NCI-H1417 treated with DMSO at 0.1 percent for 48 hours (cell line): ENCODE measurements at regions not wholly inside any gene's neighbourhood (a gene's known extent, or its start where the extent isn't known, plus 50 kb on each side); places are given as distances from the start of the nearest gene placed in this dataset.

Source experiments
- DNase-seq: peaks from one replicate; lab custom pipeline; 2025; lab: John Stamatoyannopoulos, UW

DNA sequence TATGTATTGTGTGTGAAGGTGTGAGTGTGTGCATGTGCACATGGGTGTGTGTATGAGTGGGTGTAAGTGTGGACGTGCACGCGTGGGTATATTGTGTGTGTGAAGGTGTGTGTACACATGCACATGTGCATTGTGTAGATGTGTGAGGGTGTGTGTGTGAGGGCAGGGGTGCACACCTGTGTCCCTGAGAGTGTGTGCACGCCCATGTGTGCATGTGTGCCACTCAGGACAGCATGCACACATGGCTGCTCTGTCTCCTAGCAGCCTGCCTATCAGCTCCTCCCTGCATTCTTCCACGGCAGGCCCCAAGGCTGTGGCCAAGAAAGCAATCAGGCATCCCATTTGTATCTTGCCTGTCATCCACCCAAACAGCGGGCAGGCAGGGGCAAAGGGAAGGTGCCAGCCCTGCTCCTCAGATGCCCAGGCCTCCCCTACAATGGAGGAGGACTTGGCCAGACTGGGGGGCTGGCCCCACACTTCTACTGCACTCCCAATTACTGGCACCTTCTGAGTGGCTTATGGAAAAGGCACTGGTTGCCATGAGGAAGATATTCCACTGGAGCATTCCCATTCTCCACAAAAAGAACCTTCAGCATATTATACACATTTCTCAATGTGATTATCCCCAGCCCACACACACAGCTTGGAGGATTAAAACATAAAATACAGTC lies 380.4 kb upstream of the ZMIZ1 start:
- DNase-seq: no peak

DNA sequence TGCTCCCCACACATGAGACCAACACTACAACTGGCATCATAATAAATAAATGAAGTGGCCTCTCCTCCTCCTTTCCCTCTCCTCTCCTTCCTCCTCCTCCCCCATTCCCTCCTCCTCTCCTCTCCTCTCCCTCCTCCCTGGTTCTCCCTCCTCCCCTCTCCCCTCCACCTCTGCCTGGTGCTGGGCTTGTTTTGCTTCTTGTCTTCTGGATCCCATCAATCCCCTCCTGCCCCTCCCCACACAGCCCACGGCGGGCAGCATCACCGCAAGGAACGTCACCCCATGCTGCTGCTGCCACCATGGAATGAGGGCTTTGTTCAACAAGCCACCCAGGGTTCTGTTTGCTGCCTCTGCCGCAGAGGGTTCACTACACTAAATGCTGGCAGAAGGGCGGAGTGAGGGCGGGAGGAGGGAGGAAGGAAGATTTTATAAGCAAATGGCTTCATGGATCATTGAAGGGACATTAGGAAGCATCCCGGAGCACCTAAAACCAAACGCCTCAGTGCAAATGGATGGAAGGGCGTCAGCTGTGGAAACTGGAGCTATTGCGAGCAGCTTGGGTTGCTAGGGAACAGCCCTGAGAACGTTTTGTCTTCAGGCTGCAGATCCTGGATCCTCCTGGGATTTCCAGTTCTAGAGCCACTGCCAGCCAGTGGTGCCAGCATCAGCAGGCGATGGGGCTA lies 379.7 kb upstream of the ZMIZ1 start:
- peak; percentile 51 for DNase-seq

DNA sequence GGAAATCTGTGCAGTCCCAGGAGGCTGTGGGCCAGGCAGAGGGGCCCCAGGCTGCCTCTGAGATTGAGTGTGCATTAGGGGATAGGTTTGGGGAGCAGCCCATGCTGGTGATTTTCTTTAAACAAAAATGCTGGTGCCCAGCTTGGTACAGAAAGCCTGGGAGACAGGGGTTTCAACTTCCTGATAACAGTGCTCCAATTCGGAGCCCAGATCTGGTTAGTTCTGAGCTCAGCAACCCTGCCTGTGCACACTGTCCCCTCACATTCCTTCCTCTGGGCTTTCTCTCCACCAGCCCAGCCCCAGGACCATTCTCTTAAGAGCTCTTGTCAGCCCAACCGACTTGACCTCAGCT lies 379.2 kb upstream of the ZMIZ1 start:
- no peak for DNase-seq

DNA sequence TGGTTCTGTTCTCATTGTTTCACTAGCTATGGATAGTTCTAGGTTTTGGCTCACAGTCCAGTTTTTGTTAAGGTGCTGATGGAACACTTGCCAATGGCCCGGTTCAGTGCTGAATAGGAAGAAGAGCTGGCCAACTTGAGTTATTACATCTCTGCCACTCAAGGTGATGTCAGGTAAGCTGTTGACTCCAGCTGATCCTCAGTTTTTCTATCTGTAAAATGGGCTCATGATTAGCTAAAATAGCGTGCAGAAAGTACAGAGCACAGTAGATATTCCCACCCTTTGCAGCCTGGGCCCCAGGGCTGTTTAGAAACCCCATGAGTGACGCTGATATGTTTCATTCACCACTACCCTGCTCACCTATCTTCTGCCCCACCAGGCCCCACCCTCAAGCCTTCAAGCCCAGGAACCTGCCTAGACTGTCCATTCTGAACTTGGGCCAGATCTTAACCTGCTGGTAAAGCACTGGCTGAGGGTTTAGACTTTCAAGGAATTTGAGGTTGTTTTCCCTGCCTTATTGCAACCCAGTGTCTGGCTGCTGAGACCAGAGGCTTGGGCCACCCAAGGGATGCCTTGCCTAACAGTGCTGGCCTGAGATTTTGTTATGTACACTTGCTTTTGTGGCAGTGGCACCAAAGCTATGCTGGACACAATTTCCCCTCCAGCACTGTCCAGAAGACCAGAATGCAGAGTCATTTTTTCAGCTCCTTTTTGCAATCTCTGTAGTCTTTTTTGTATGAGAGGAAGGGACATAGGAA lies 378.2 kb upstream of the ZMIZ1 start:
- no peak for DNase-seq

GRCh38 chr10:78691301-78692030 lies 377.3 kb upstream of the ZMIZ1 start:
- DNase-seq: no peak

DNA sequence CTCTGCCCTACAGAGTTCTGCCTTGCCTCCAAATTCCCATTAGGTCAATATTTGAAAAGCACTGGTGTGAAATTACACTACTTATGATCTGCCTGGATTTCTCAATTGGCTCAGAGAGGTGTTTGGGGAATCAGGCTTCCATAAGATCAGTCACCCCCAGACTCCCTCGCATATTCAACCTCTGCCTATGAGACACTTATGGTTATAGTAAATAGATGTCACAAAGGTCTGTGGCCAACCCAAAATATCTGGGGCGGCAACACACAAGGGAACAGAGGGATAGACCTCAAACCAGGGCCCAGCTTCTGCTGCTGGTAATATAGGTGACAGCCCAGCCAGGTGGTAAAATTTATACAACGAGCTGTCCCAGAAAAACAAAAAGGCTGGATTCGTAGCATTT lies 376.7 kb upstream of the ZMIZ1 start:
- DNase-seq: no peak

GRCh38 chr10:78695846-78696245 lies 372.9 kb upstream of the ZMIZ1 start:
- DNase-seq: no peak

DNA sequence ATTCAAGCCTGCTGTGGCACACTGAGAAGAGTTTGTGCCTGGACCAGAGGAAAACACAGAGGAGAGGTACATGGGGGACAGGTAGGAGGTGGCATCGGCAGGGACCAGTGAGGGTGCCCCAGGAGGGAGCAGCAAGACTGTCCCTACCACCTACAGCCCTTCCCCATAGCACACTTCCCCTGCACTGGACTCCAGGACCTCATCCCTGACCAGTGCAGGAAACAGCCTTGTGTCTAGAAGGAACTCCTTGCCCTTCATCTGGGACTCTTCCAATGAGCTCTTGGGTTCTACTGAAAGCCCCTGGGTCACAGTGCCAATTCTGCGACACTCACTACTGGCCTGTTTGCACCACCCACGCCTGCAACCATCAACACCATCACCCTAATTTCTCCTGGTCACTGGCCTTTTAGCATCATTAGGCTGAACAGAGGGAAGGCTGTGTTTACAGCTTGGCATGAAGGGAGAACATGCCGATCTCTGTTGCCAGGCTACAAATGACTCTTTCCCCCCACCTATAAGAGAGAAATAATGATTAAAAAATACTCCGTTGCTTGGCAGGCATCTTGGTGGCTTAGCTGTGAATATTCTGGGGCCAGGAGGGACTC lies 371.9 kb upstream of the ZMIZ1 start:
- no peak for DNase-seq

- DNase-seq: no peak
Measured at GRCh38 chr10:78699971-78700370, 368.8 kb upstream of the ZMIZ1 start.

DNA sequence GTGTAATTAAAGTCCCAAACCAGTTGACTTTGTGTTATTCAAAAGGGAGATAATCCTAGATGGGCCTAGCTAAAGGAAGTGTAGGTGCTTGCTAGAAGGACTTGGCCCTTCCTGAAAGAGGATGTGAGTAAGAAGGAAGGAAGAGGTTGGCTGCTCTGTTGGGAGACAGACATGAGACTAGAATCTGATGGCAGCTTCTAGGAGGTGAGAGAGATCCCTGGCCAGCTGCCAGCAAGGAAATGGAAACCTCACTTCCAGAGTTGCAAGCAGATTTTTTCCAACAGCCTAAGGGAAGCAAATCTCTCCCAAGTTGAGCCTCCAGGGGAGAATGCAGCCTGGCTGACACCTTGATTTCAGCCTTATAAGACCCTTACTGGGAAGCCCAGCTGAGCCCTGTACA lies 368.4 kb upstream of the ZMIZ1 start:
- no peak for DNase-seq

- DNase-seq: no peak
Measured at GRCh38 chr10:78700816-78701520, 367.8 kb upstream of the ZMIZ1 start.

GRCh38 chr10:78702186-78702585 lies 366.6 kb upstream of the ZMIZ1 start:
- no peak for DNase-seq

- DNase-seq: no peak
Measured at GRCh38 chr10:78702876-78703275, 365.9 kb upstream of the ZMIZ1 start.

GRCh38 chr10:78703593-78703992 lies 365.2 kb upstream of the ZMIZ1 start:
- DNase-seq: no peak

DNA sequence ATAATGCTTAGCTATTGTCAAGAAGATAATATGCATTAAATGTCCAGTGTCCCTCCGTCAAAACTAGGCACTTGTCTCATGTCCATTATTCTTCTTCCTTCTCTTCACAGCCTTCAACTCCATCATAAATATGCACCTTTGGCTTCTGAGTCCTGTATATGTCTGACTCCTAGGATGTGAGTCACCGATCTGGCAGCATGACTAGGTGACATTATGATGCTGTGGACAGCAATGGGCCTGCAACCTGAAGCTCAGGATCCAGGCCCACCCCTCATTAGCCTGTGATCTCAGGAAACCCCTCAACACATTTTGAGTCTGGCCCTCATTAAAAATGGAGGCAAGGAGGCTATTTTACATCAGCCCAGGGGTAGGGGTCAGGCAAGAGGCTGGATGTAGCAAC lies 362.5 kb upstream of the ZMIZ1 start:
- no peak for DNase-seq

DNA sequence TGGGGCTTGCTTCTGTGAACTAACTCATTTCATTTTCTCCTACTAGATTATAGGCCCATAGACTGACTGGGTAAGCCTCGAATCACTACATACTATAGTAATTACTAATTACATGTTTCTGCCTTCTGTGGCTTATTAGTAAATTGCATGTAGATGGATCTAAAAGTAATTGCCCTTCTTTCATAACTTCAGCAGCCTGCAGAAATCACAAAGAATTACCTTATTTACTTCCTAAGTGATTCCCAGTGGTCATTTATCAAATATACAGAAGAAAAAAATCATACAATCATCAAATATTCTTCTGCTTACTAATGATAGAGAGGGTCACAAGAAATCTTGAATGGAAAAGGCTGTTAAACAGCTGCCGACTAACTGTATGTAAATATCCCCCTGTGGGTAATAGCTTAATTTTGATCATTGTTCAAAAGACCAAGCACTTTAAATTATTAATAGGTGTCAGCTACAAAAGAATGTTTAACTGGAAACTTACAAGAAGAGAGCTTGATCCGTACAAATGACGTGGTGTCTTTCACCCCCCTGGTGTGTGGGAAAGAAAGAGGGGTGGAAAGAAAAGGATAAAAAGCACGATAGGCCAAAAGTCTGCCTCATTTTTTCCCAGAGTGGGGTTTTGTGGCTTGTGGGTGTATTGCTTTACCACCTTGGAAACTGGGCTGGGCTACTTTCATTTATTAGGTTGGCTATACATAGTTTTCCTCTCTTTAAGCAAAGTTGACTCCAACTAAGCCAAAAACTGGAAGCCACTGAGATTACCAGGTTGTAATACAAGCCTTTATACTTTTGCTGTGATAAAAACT lies 361.8 kb upstream of the ZMIZ1 start:
- peak; percentile 2 for DNase-seq

DNA sequence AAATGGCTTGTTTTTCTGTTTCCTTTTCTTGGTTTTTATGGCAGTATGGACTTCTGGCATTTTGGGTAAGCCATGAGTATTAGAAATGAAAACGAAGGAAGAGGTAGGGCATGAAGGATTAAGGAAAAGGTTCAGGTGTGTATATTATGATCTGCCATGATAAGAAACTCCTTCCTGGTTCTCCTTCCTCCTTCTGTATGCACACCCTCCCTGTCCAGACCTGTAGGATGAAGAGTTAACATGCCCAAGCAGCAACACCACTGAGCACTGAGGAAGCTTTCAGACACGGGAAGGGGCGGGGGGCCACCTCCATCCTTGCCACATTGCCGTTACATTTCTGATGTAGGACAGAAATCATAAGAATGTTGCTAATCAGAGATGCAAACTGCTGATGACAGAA lies 361.0 kb upstream of the ZMIZ1 start:
- DNase-seq: no peak

DNA sequence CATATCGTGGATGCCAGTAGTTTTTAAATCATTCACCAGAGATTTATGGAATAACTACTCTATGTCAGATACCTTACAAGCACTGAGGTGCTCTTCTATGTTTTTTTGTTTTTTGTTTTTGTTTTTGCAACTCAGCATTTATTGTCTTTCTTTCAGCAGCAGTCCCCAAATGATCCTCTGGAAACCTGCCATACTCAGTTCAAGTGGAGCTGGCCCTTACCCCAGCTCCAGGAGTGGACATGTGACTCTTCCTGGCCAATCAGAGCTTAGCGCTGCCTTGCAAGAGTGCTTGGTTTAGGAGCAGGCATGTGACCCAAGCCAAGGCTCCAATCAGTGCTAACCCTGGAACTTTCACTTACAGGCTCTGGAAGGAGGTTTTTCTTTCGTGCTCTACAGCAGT lies 356.6 kb upstream of the ZMIZ1 start:
- no peak for DNase-seq

DNA sequence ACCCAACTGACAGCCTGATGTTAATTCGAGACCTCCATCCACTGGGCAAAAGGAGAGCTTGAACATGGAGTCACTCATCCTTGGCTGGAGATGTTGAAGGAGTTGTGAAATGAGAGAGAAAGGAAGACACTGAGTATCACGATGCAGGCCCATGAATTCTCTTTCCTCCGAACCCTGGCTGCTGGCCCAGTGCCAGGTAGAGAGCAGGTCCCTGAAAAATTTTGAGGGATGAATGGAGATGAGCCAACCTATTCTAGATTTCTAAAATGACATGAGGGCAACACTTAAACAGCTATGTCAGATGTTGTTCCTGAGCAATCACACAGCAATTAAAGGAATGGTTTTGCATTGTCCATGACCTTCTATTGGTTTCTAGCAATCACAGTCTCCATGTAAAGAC lies 355.1 kb upstream of the ZMIZ1 start:
- no peak for DNase-seq

DNA sequence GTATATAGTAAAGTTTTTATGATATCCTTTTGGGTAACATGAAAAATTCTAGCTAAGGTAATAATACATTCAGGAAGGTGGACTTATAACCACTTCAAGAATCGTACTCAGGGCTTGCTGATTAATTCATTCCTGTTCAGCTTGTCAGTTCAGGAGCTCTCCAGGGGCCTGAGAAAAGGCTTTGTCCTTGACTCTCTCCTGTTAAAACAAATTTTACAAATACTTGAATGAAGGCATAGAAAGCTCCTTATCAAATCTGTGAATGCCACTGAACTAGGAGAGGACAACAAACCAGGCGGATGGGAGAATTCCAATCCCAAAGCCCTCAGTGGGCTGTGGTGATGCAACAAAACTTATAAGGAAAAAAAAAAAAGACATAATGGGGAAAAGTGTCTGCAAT lies 354.5 kb upstream of the ZMIZ1 start:
- no peak for DNase-seq

DNA sequence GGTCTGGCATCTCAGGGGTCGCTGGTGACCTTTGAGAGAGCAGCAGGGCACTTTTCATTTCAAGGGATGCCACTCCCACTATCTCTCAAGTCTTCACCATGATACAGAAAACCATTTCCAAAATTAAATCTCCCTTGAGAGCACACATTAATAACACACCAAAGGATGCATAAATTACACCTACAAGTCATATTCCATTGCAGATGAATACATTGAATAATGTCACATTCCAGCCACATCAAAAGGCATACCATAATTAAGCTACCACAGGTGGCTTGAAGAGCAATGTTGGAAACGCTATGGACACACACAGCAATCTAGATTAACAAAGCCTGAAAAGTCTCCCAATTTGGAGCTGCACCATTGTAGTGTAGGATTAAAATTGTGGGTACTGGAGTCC lies 353.3 kb upstream of the ZMIZ1 start:
- no peak for DNase-seq
